ENCODE measurements at regions not wholly inside any gene's neighbourhood (a gene's known extent, or its start where the extent isn't known, plus 50 kb on each side); places are given as distances from the start of the nearest gene placed in this dataset.
"Not testable (repeated sequence)": the region's sequence is repeated elsewhere in the genome, so short reads cannot be mapped to it uniquely, and the experiment has no call there.

- Mint-ChIP-seq H3K4me1 (peaks cover 2% of the 10 kb centered on the region), H3K27ac (no peak overlapping the region), H3K4me3 (no peak overlapping the region), H3K27me3 (no peaks in the 10 kb centered on the region), H3K9me3 (no peaks in the 10 kb centered on the region), H3K36me3 (no peaks in the 10 kb centered on the region)
- no peak for DNase-seq
Measured at GRCh38 chr6:139448051-139448649, 73.7 kb upstream of the CITED2 start.

- H3K36me3 Mint-ChIP-seq, result no peaks in the 10 kb centered on the region
- no peaks in the 10 kb centered on the region for H3K27me3 Mint-ChIP-seq
- H3K4me3 Mint-ChIP-seq, result no peak overlapping the region
- H3K27ac Mint-ChIP-seq, result no peak overlapping the region
- peaks cover 2% of the 10 kb centered on the region for H3K4me1 Mint-ChIP-seq
- no peaks in the 10 kb centered on the region for H3K9me3 Mint-ChIP-seq
- no peak for DNase-seq
Measured at GRCh38 chr6:139447656-139447975, 73.2 kb upstream of the CITED2 start.

- no peaks in the 10 kb centered on the region for H3K9me3 Mint-ChIP-seq
- no peak for DNase-seq
- peaks cover 7% of the 10 kb centered on the region for H3K4me1 Mint-ChIP-seq
- no peaks in the 10 kb centered on the region for H3K36me3 Mint-ChIP-seq
- H3K27me3 Mint-ChIP-seq, result peaks cover 4% of the 10 kb centered on the region
- no peak overlapping the region for H3K4me3 Mint-ChIP-seq
- peak overlapping the region; percentile 6 for H3K27ac Mint-ChIP-seq
Measured at GRCh38 chr6:139446768-139447655, 72.6 kb upstream of the CITED2 start.

- Mint-ChIP-seq H3K27me3 (peaks cover 4% of the 10 kb centered on the region), H3K9me3 (no peaks in the 10 kb centered on the region), H3K27ac (no peak overlapping the region), H3K36me3 (no peaks in the 10 kb centered on the region), H3K4me1 (peaks cover 7% of the 10 kb centered on the region), H3K4me3 (no peak overlapping the region)
- no peak for DNase-seq
Measured at GRCh38 chr6:139446138-139446715, 71.8 kb upstream of the CITED2 start.

- not testable (repeated sequence) for H3K27me3 Mint-ChIP-seq, H3K36me3 Mint-ChIP-seq, H3K4me1 Mint-ChIP-seq
Measured at GRCh38 chr6:139444273-139444787, 69.9 kb upstream of the CITED2 start.

GRCh38 chr6:139443231-139444112, 69.0 kb upstream of the CITED2 start:
- Mint-ChIP-seq H3K4me3 (no peak overlapping the region), H3K27me3 (peaks cover 4% of the 10 kb centered on the region), H3K27ac (no peak overlapping the region), H3K4me1 (peaks cover 7% of the 10 kb centered on the region), H3K36me3 (no peaks in the 10 kb centered on the region), H3K9me3 (no peaks in the 10 kb centered on the region)
- no peak for DNase-seq

More at GRCh38 chr6:139444273-139444787, 69.9 kb upstream of the CITED2 start:
- not testable (repeated sequence) for H3K9me3 Mint-ChIP-seq, H3K4me3 Mint-ChIP-seq, DNase-seq, H3K27ac Mint-ChIP-seq

- H3K36me3 Mint-ChIP-seq, result no peaks in the 10 kb centered on the region
- no peaks in the 10 kb centered on the region for H3K9me3 Mint-ChIP-seq
- H3K4me1 Mint-ChIP-seq, result peaks cover 5% of the 10 kb centered on the region
- peaks cover 4% of the 10 kb centered on the region for H3K27me3 Mint-ChIP-seq
- no peak overlapping the region for H3K27ac Mint-ChIP-seq
- H3K4me3 Mint-ChIP-seq, result no peak overlapping the region
- DNase-seq, result no peak
Measured at GRCh38 chr6:139442188-139442671, 67.8 kb upstream of the CITED2 start.

- H3K9me3 Mint-ChIP-seq, result no peaks in the 10 kb centered on the region
- DNase-seq, result no peak
- H3K27me3 Mint-ChIP-seq, result peaks cover 4% of the 10 kb centered on the region
- H3K4me3 Mint-ChIP-seq, result no peak overlapping the region
- H3K27ac Mint-ChIP-seq, result no peak overlapping the region
- peaks cover 5% of the 10 kb centered on the region for H3K4me1 Mint-ChIP-seq
- no peaks in the 10 kb centered on the region for H3K36me3 Mint-ChIP-seq
Measured at GRCh38 chr6:139439349-139439748, 64.9 kb upstream of the CITED2 start.

- no peaks in the 10 kb centered on the region for H3K9me3 Mint-ChIP-seq
- DNase-seq, result no peak
- H3K27ac Mint-ChIP-seq, result no peak overlapping the region
- peaks cover 4% of the 10 kb centered on the region for H3K27me3 Mint-ChIP-seq
- peaks cover 5% of the 10 kb centered on the region for H3K4me1 Mint-ChIP-seq
- H3K36me3 Mint-ChIP-seq, result no peaks in the 10 kb centered on the region
- H3K4me3 Mint-ChIP-seq, result no peak overlapping the region
Measured at GRCh38 chr6:139438775-139439174, 64.3 kb upstream of the CITED2 start.

GRCh38 chr6:139436957-139437348, 62.5 kb upstream of the CITED2 start:
- Mint-ChIP-seq H3K4me1 (peaks cover 3% of the 10 kb centered on the region), H3K4me3 (no peak overlapping the region), H3K36me3 (no peaks in the 10 kb centered on the region), H3K27ac (no peak overlapping the region), H3K9me3 (peaks cover 3% of the 10 kb centered on the region), H3K27me3 (no peaks in the 10 kb centered on the region)
- no peak for DNase-seq

- Mint-ChIP-seq H3K36me3 (no peaks in the 10 kb centered on the region), H3K4me3 (no peak overlapping the region), H3K9me3 (peaks cover 3% of the 10 kb centered on the region), H3K4me1 (peaks cover 3% of the 10 kb centered on the region), H3K27me3 (no peaks in the 10 kb centered on the region), H3K27ac (no peak overlapping the region)
- DNase-seq, result no peak
Measured at GRCh38 chr6:139436200-139436956, 61.9 kb upstream of the CITED2 start.

GRCh38 chr6:139433631-139434419, 59.4 kb upstream of the CITED2 start:
- Mint-ChIP-seq H3K36me3 (no peaks in the 10 kb centered on the region), H3K9me3 (peaks cover 3% of the 10 kb centered on the region), H3K27me3 (peaks cover 5% of the 10 kb centered on the region), H3K27ac (no peak overlapping the region), H3K4me3 (no peak overlapping the region), H3K4me1 (peaks cover 3% of the 10 kb centered on the region)
- DNase-seq, result no peak

GRCh38 chr6:139431602-139431956, 57.1 kb upstream of the CITED2 start:
- Mint-ChIP-seq H3K27me3 (peaks cover 5% of the 10 kb centered on the region), H3K36me3 (no peaks in the 10 kb centered on the region), H3K27ac (no peak overlapping the region), H3K4me3 (no peak overlapping the region), H3K4me1 (peaks cover 3% of the 10 kb centered on the region), H3K9me3 (peaks cover 3% of the 10 kb centered on the region)
- DNase-seq, result no peak
